Skeletal muscle tissue (tissue), 4 donors: ENCODE measurements at regions not wholly inside any gene's neighbourhood (a gene's known extent, or its start where the extent isn't known, plus 50 kb on each side); places are given as distances from the start of the nearest gene placed in this dataset. TPM values are rescaled to one million over a fixed set of nuclear protein-coding genes. Genes with fewer than 3 reads are reported as not detected.
"Not testable (repeated sequence)": the region's sequence is repeated elsewhere in the genome, so short reads cannot be mapped to it uniquely, and the experiment has no call there.

Experiments used
- H3K27ac ChIP-seq: one replicate; pipeline ENCODE4 v1.7.0; 2013; ENCODE audit warnings: mild to moderate bottlenecking, low read depth, low read length, inconsistent platforms
- H3K27me3 ChIP-seq, 3 donors: one replicate each; pipeline ENCODE4 v1.7.0; 2013; ENCODE audit warnings: low read length in 3 of 3; ENCODE audit not compliant: control insufficient read depth in 3 of 3, insufficient read depth in 3 of 3
- H3K36me3 ChIP-seq, 3 donors: one replicate each; pipeline ENCODE4 v1.7.0; 2013; ENCODE audit warnings: low read length in 3 of 3; ENCODE audit not compliant: control insufficient read depth in 3 of 3, insufficient read depth in 3 of 3
- H3K4me1 ChIP-seq, 3 donors: one replicate each; pipeline ENCODE4 v1.7.0; 2013; ENCODE audit warnings: low read length in 3 of 3, mild to moderate bottlenecking in 3 of 3; ENCODE audit not compliant: control insufficient read depth in 3 of 3, insufficient read depth in 3 of 3
- H3K4me3 ChIP-seq, 3 donors: one replicate each; pipeline ENCODE4 v1.7.0; 2013; ENCODE audit warnings: low read length in 3 of 3
- H3K9ac ChIP-seq, 3 donors: one replicate each; pipeline ENCODE4 v1.7.0; 2013; ENCODE audit warnings: low read length in 3 of 3, mild to moderate bottlenecking in 3 of 3, moderate library complexity in 2 of 3, low read depth in 1 of 3
- H3K9me3 ChIP-seq, 3 donors: one replicate each; pipeline ENCODE4 v1.7.0; 2013; ENCODE audit warnings: low read length in 3 of 3; ENCODE audit not compliant: control insufficient read depth in 3 of 3
- small RNA-seq: library from RNA; depleted of rRNA; stranded (forward); fragments of <200 nt; gene quantifications from one replicate; pipeline ENCODE3, GENCODE V24; 2014
- donor health status: Osteomylitis.

DNA sequence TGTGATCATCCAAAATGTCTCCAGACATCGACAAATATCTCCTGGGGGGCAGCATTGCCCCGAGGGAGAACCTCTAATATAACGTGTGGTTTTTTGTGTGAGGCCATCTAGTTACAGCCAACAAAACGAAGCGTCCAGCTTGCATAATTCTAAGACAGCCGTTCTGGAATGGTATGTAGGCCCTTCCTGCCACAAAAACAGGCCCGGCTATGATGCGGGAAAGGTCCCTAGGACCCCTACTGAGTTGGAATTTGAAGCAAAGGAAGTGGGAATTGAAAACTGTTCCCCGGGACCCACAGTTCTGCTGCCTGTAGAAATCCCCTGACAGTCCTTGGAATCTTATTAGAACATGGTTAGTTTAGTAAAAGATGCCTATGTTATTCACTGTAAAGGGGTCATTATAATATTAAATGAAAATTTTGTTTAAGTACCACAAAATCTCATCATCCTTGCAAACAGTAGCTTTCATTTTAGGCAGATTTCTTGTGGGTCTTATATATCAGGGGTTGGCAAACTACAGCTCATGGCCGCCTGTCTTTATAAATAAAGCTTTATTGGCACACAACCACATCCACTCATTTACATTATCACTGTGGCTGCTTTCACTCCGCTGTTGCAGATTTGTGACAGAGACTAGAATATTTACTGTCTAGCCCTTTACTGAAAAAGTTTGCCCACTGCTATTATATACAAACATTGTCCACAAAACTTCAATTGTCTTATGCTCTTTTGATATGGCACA lies 70.7 kb downstream of the MSX2 start:
- Histone ChIP-seq H3K4me3 (no peak overlapping the region), H3K4me1 (peaks cover 0 to 4% (median 3%) of the 10 kb centered on the region in 3 donors), H3K9me3 (no peaks in the 10 kb centered on the region), H3K27ac (no peak overlapping the region), H3K36me3 (no peaks in the 10 kb centered on the region), H3K27me3 (peaks cover 12 to 34% (median 25%) of the 10 kb centered on the region in 3 donors), H3K9ac (no peak overlapping the region)

- H3K4me1 ChIP-seq = peaks cover 0 to 4% (median 3%) of the 10 kb centered on the region in 3 donors
- no peak overlapping the region for H3K4me3 ChIP-seq
- peaks cover 12 to 34% (median 25%) of the 10 kb centered on the region in 3 donors for H3K27me3 ChIP-seq
- no peaks in the 10 kb centered on the region for H3K9me3 ChIP-seq
- H3K36me3 ChIP-seq = no peaks in the 10 kb centered on the region
- no peak overlapping the region for H3K27ac ChIP-seq
- no peak overlapping the region for H3K9ac ChIP-seq
Measured at GRCh38 chr5:174793684-174794328, 69.4 kb downstream of the MSX2 start.

DNA sequence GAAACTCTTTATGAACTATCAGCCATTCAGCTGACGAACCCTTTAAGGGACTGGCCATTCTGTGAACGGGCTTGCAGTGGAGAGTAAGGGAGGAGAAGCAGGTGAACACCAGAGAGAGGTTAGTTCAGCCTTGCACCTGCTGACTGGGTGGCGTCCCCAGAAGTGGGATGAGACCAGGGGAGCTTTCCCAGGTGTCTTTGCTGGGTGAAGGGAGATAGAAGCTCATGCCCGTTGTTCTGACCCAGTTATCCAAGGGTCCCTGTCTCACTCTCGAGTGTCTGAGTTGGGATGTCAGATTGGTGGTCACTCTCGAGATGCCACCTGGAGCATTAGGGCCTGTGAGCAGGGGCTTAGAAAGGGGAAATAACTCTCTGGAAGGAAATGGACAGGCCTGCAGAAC lies 68.7 kb downstream of the MSX2 start:
- Histone ChIP-seq H3K4me1 (peaks cover 0 to 4% (median 3%) of the 10 kb centered on the region in 3 donors), H3K27me3 (peaks cover 7 to 28% (median 20%) of the 10 kb centered on the region in 3 donors), H3K27ac (no peak overlapping the region)

GRCh38 chr5:174792265-174792664 lies 67.9 kb downstream of the MSX2 start:
- H3K4me1 ChIP-seq = not testable (repeated sequence)
- H3K27me3 ChIP-seq = peaks cover 7 to 27% (median 16%) of the 10 kb centered on the region in 3 donors

More for the DNA sequence above, 68.7 kb downstream of the MSX2 start:
- H3K36me3 ChIP-seq = no peaks in the 10 kb centered on the region
- H3K4me3 ChIP-seq = no peak overlapping the region
- no peak overlapping the region for H3K9ac ChIP-seq
- no peaks in the 10 kb centered on the region for H3K9me3 ChIP-seq

GRCh38 chr5:174790906-174791305 lies 66.5 kb downstream of the MSX2 start:
- no peaks in the 10 kb centered on the region for H3K9me3 ChIP-seq
- H3K4me1 ChIP-seq = peaks cover 0 to 4% (median 3%) of the 10 kb centered on the region in 3 donors
- H3K27ac ChIP-seq = no peak overlapping the region
- H3K36me3 ChIP-seq = no peaks in the 10 kb centered on the region
- H3K27me3 ChIP-seq = peaks cover 0 to 20% (median 10%) of the 10 kb centered on the region in 3 donors
- H3K4me3 ChIP-seq = no peak overlapping the region
- H3K9ac ChIP-seq = no peak overlapping the region

More at GRCh38 chr5:174792265-174792664, 67.9 kb downstream of the MSX2 start:
- not testable (repeated sequence) for H3K27ac ChIP-seq, H3K9me3 ChIP-seq, H3K36me3 ChIP-seq, H3K4me3 ChIP-seq, H3K9ac ChIP-seq

GRCh38 chr5:174789596-174789995 lies 65.2 kb downstream of the MSX2 start:
- Histone ChIP-seq H3K27me3 (peaks cover 0 to 12% (median 10%) of the 10 kb centered on the region in 3 donors), H3K27ac (no peak overlapping the region), H3K9ac (no peak overlapping the region), H3K36me3 (no peaks in the 10 kb centered on the region), H3K4me1 (peaks cover 0 to 4% (median 3%) of the 10 kb centered on the region in 3 donors), H3K9me3 (peaks cover 0 to 2% (median 0%) of the 10 kb centered on the region in 3 donors), H3K4me3 (no peak overlapping the region)

GRCh38 chr5:174785120-174785680 lies 60.8 kb downstream of the MSX2 start:
- Histone ChIP-seq H3K36me3 (no peaks in the 10 kb centered on the region), H3K4me3 (no peak overlapping the region), H3K27me3 (peaks cover 0 to 2% (median 0%) of the 10 kb centered on the region in 3 donors), H3K9ac (no peak overlapping the region), H3K27ac (no peak overlapping the region), H3K4me1 (no peaks in the 10 kb centered on the region), H3K9me3 (peaks cover 0 to 2% (median 0%) of the 10 kb centered on the region in 3 donors)

Small RNA genes in the stretch of these regions (small RNA-seq; reads per million reads assigned to genes)
- not detected for gene AC008413.1
